ENCODE measurements at regions not wholly inside any gene's neighbourhood (a gene's known extent, or its start where the extent isn't known, plus 50 kb on each side); places are given as distances from the start of the nearest gene placed in this dataset.

DNA sequence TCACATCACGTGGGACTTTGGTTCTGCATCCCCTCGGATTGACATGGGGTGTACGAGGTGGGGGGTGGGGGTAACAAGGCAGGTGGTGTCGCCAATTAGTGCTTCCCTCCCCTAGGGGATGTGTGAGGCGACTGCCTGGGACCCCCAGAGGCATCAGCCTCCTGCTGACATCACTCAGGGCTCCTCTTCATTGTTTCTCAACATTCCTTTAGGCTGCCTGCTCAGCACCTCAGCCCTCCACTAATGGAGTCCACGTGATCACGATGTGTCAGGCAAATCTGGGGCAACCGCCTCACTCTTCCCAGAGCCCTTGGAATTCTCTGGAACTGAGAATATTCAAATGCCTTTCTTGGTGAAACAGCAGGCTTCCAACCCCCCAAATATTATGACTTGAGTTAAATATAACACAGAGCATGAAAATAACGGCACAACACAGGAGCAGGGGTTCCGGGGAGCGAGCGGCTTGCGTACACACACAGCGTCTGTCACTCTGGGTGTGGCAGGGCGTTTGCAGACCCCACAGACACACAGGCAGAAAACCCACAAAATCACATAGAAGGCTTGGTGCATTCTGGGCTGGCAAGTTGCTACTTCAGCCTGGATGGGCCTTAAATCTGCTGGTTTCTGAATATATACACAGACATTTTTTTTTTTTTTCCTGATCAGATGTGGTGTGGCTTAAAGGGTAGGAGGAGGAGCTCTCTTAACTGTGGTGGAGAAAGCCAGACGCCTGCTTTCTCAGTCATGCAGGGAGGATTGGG, 170.1 kb upstream of the CADM1 start:
- TF ChIP-seq SNAI2 (CRISPR knock-in tag; IDR thresholded peaks at IDR 0.05), result no peak
- no peak for TF ChIP-seq RARB (CRISPR knock-in tag; IDR thresholded peaks at IDR 0.05)
- TF ChIP-seq ZNF565 (CRISPR knock-in tag; conservative IDR thresholded peaks at IDR 0.05; ENCODE audit: low read depth), result no peak
- no peak for TF ChIP-seq ZNF70 (CRISPR knock-in tag; IDR thresholded peaks at IDR 0.05)
- no peak for TF ChIP-seq TOX (CRISPR knock-in tag; IDR thresholded peaks at IDR 0.05; ENCODE audit: borderline replicate concordance)
- no peak for TF ChIP-seq ZFP30 (CRISPR knock-in tag; IDR thresholded peaks at IDR 0.05)
- no peak for TF ChIP-seq PPARA (CRISPR knock-in tag; IDR thresholded peaks at IDR 0.05; ENCODE audit: borderline replicate concordance)
